Fibroblast of gingiva (primary cell): ENCODE measurements at regions not wholly inside any gene's neighbourhood (a gene's known extent, or its start where the extent isn't known, plus 50 kb on each side); places are given as distances from the start of the nearest gene placed in this dataset.

Experiments
- DNase-seq: peaks from one replicate; pipeline ENCODE4 v3.0.0-alpha.2; 2011; ENCODE audit warnings: low read depth

- DNase-seq, result peak; percentile 81
These were observed 107.5 kb upstream of the FAR2 start for GRCh38 chr12:29041621-29042020.

DNA sequence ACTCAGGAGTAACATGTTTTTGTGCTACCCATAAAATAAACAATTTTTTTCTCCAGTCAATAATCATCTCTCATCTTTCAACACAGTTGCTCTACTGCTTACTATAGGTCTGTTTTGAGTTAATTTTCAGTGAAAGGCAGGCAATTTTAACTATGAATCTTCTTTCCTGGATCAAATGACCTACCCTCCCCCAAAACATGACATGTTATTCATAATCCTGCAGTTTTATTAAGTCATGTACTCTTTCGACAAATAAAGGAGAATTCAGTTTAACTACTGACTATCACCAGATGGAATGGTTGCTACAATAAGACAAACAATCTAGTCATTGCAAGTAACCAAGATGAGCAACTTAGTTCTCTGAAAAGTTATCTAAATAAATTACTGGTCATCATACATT, 106.0 kb upstream of the FAR2 start:
- DNase-seq, result peak; percentile 89

GRCh38 chr12:29044799-29045198, 104.3 kb upstream of the FAR2 start:
- no peak for DNase-seq

DNA sequence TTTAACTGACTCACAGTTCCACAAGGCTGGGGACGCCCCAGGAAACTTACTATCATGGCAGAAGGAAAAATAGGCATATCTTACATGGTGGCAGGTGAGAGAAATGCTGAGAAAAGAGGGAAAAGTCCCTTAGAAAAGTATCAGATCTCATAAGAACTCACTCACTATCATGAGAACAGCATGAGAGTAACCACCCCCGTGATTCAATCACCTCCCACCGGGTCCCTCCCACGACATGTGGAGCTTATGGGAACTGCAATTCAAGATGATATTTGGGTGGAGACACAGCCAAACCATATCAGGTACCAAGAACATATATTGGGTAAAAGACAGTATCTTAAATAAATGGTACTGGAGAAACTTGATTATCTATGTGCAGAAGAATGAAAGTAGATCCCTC, 100.3 kb upstream of the FAR2 start:
- no peak for DNase-seq

GRCh38 chr12:29050503-29050902, 98.6 kb upstream of the FAR2 start:
- no peak for DNase-seq

DNA sequence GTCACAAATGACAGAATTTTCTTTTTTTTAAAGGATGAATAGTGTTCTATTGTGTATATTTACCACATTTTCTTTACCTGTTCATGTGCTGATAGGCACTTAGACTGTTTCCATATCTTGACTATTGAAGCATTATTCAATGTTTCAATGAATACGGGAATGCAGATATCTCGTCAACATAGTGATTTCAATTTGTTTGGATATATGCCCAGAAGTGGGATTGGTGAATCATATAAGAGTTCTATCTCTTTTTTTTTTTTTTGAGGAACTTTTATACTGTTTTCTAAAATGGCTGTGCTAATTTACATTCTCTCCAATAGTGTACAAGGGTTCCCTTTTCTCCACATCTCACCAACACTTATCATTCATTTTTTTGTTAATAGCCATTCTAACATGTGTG, 97.9 kb upstream of the FAR2 start:
- DNase-seq, result no peak

DNA sequence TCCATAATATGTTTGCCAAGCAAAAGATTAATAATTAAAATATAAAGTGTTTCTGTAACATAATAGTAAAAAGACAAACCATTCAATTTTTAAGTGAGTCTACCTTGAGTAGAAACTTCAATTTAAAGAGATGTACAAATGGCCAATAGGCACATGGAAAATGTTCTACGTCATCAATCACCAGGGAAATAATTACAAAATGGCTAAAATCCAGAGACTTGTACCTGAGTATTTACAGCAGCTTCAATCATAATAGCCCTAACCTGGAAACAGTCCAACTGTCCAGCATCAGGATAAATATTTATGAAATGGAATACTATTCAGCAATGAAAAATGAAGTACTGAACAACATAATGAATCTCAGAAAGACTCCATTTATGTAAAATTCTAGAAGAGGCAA, 95.5 kb upstream of the FAR2 start:
- DNase-seq, result no peak

DNA sequence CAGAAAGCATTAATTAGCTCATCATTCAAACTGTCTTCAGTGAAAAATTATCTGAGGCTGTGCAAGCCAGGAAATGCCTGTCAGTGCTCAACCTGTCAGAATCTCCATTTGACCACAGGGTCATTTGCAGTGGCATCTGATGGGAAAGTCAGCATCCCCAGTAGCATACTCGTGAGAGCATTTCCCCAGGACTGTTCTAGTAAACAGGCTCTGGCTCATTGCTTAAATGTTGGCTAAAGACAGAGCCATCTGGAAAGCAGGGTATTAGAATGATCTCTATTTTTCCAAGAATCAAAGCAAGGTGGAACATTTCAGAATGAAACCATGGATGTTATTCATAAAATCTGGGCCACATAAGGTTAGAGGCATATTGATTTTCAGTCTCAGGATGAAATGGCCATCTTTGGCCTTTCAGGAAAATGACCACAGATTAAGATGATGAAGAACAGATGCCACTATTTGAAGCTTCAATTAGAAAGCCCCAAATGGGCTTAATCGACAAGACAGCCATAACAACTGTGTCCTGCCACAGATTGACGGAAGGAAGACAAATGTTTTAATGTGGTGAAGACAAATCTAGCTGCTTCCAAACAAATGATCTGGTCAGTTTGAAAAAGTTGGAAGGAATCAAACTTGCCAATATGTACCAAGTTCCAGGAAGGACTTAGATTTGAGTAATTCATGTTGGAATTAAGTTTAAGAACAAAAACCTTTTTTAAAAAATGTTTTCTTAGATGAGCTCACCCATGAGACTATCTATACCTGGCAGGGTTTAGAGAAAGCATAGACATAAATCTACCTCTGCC, 94.0 kb upstream of the FAR2 start:
- peak; percentile 30 for DNase-seq

GRCh38 chr12:29066011-29066588, 83.0 kb upstream of the FAR2 start:
- DNase-seq, result peak; percentile 76

DNA sequence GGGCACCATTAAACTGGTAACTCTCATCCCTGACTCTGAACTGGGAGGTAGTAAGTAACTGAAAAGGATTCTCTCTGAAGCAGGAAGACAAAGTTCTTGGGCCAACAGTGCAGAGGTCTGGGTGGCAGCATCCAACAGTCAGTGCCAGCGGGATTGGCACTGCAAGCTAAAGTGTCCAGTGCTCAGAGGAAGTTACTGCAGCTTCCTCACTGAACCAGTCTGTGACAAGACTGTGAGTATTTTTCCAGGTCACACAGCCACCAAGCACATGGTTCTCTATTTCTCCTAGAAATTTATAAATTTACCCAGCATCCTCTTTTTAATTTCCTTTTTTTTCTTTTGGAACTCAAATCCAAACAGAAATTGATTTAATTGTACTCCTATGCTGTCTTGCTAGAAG, 81.6 kb upstream of the FAR2 start:
- DNase-seq, result no peak

DNA sequence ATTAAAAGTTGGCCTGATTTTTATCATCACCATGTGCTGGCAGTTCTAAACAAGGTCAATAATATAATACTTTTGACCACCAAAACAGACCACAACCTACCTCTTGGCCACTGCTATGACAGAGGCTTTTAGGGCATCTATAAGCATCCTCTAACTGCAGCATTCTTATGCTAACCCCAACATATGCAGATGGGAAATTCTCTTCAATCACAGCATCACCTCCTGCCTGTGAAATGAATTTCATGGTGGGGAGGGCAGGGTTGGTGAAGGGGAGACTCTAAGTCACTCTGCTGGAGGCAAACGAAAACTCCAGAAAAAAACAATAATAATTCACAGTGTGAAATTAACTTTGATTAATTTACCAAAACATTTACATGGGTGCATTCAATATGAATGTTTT, 78.8 kb upstream of the FAR2 start:
- DNase-seq, result no peak

GRCh38 chr12:29071099-29071498, 78.0 kb upstream of the FAR2 start:
- no peak for DNase-seq

GRCh38 chr12:29072631-29073030, 76.4 kb upstream of the FAR2 start:
- no peak for DNase-seq

DNA sequence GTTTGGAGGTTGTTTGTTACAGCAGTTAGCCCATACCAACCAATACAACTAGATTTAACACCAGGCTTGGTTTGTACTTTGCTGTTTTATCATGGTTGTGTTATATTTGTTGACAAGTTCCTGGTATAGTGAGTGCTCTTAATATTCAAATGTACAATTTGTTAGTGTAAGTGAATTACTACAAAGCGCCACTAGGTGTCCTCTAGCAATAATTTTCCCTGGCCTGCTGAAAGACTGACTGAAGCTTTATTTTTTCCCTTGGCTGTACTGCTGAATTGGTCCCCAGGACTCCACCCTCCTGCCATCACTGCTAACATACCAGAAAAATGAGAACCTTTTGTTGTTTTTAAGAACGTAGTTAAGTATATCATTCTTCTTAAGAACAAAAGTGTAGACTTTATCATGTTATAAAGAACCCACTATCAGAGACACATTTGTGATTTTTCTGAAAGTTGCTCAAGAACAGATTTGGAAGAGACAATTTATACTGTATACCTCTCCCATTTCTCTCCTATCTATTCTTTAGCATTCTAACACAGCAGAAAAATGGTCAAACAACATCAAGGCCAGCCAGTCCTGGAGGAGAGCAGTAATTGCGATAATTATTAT, 75.3 kb upstream of the FAR2 start:
- peak; percentile 57 for DNase-seq

- peak; percentile 10 for DNase-seq
These were observed 68.0 kb upstream of the FAR2 start for GRCh38 chr12:29081101-29081500.

DNA sequence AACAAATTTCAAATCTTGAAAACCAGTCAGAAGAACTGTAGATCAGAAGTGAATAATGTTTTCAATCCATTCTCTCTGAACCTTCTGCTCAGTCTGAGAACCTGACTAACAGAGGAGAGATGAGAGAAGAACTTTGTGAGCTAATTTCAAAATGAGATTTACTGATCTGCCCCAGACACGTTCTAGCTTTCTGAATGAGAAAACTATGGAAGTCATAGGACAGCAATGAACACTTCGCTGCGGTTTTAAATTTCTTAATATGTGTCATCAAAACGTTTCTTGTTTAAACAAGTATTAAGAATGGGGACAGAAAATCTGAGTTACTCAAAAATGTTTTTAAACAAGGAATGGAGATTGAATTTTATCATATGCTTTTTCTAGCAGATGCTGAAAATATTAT, 66.6 kb upstream of the FAR2 start:
- DNase-seq, result peak; percentile 62

- DNase-seq, result no peak
These were observed 62.5 kb upstream of the FAR2 start for GRCh38 chr12:29086325-29087271.

DNA sequence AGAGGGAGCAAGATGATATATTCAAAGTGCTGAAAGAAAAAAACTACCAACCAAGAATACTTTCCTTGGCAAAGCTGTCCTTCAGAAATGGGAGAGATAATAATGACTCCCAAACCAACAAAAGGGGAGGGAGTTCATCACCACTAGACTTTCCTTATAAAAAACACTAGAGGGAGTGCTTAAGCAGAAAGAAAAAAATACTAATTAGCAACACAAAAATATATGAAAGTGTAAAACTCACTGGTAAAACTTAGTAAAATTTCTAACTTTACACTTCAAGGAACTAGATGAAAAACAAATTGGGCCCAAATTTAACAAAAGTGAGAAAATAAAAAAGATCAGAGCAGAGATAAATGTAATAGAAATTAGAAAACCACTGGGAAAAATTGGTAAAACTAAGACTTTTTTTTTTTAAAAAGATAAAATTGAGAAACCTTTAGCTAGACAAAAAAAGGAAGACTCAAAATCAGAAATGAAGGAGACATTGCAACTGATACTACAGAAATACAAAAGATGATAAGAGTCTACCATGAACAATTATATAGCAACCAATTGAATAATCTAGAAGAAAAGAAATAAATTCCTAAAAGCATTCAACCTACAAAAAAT, 60.4 kb upstream of the FAR2 start:
- peak; percentile 17 for DNase-seq
